Osteocyte (in vitro differentiated cells): ENCODE measurements at regions not wholly inside any gene's neighbourhood (a gene's known extent, or its start where the extent isn't known, plus 50 kb on each side); places are given as distances from the start of the nearest gene placed in this dataset.

Source experiments
- DNase-seq: peaks from one replicate; pipeline ENCODE4 v3.0.0; 2021; ENCODE audit warnings: mixed read lengths; ENCODE audit not compliant: unreplicated experiment; ENCODE audit errors: extremely low spot score
- H3K27ac Mint-ChIP-seq: one replicate; pipeline ENCODE4 v1.8.0; 2021; ENCODE audit warnings: mild to moderate bottlenecking, mixed read lengths; ENCODE audit not compliant: unreplicated experiment
- H3K27me3 Mint-ChIP-seq: one replicate; pipeline ENCODE4 v1.8.0; 2021; ENCODE audit warnings: mixed read lengths; ENCODE audit not compliant: unreplicated experiment
- H3K36me3 Mint-ChIP-seq: one replicate; pipeline ENCODE4 v1.8.0; 2021; ENCODE audit warnings: mixed read lengths; ENCODE audit not compliant: unreplicated experiment
- H3K4me1 Mint-ChIP-seq: one replicate; pipeline ENCODE4 v1.8.0; 2021; ENCODE audit warnings: mixed read lengths; ENCODE audit not compliant: unreplicated experiment
- H3K4me3 Mint-ChIP-seq: one replicate; pipeline ENCODE4 v1.8.0; 2021; ENCODE audit warnings: mild to moderate bottlenecking, moderate library complexity, mixed read lengths; ENCODE audit not compliant: unreplicated experiment
- H3K9me3 Mint-ChIP-seq: one replicate; pipeline ENCODE4 v1.8.0; 2021; ENCODE audit warnings: mixed read lengths; ENCODE audit not compliant: unreplicated experiment
- TF ChIP-seq, protein P1 (sequence below): fragments of 200-600 bp; sonication (generic); IDR thresholded peaks from 2 replicates; pipeline ENCODE4 v1.5.0; 2021; ENCODE audit warnings: antibody characterized with exemption, mild to moderate bottlenecking, moderate library complexity

DNA sequence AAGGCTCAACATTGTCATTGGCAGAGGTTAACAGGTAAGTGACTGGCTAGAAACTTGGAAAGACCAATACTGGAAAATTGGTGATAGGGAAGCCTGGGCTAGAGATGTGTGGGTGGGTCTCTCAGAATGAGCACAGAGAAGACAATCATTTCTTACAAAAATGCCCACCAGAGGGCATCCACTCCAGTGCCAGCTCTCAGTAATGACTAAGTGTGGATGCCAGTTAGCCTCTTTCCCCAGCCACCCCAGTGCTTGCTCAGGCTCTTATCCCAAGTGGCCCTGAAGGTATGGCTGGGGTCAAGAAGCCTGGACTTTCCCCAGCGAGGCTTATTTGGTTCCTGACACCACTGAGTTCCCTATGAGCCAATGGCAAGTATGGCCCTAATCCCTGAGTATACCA, 115.9 kb upstream of the ST8SIA2 start:
- no peak overlapping the region for H3K4me3 Mint-ChIP-seq
- DNase-seq, result no peak
- H3K27me3 Mint-ChIP-seq, result peaks cover 10% of the 10 kb centered on the region
- H3K9me3 Mint-ChIP-seq, result no peaks in the 10 kb centered on the region
- H3K36me3 Mint-ChIP-seq, result no peaks in the 10 kb centered on the region
- H3K27ac Mint-ChIP-seq, result no peak overlapping the region
- TF ChIP-seq, protein P1, sequence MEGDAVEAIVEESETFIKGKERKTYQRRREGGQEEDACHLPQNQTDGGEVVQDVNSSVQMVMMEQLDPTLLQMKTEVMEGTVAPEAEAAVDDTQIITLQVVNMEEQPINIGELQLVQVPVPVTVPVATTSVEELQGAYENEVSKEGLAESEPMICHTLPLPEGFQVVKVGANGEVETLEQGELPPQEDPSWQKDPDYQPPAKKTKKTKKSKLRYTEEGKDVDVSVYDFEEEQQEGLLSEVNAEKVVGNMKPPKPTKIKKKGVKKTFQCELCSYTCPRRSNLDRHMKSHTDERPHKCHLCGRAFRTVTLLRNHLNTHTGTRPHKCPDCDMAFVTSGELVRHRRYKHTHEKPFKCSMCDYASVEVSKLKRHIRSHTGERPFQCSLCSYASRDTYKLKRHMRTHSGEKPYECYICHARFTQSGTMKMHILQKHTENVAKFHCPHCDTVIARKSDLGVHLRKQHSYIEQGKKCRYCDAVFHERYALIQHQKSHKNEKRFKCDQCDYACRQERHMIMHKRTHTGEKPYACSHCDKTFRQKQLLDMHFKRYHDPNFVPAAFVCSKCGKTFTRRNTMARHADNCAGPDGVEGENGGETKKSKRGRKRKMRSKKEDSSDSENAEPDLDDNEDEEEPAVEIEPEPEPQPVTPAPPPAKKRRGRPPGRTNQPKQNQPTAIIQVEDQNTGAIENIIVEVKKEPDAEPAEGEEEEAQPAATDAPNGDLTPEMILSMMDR, result peak; percentile 64
- H3K4me1 Mint-ChIP-seq, result no peaks in the 10 kb centered on the region

- no peak for DNase-seq
- Mint-ChIP-seq H3K9me3 (no peaks in the 10 kb centered on the region), H3K27me3 (peaks cover 8% of the 10 kb centered on the region), H3K36me3 (no peaks in the 10 kb centered on the region), H3K27ac (no peak overlapping the region), H3K4me1 (no peaks in the 10 kb centered on the region), H3K4me3 (no peak overlapping the region)
- TF ChIP-seq, protein P1, result no peak
Measured at GRCh38 chr15:92283813-92284212, 109.9 kb upstream of the ST8SIA2 start.

DNA sequence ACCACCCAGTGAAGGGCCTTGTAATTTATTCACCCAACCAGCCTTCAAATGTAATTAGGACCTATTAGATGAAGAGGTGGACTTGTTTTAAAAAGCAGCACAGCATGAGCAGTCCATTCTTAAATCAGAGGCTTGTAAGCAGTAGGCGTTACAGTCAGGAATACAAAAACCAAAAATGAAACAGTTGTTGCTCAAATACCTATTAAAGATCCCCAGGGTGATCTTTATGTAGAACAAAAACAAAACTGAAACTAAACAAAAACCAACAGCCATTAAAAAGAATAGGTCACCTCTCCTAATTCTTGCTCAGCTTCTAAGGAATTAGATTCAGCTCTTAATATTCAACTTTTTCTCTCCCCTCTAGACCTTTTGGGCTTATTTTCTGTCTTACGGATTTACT, 104.9 kb upstream of the ST8SIA2 start:
- Mint-ChIP-seq H3K4me3 (no peak overlapping the region), H3K27ac (no peak overlapping the region), H3K36me3 (no peaks in the 10 kb centered on the region), H3K27me3 (peaks cover 3% of the 10 kb centered on the region), H3K9me3 (no peaks in the 10 kb centered on the region), H3K4me1 (no peaks in the 10 kb centered on the region)
- no peak for DNase-seq
- TF ChIP-seq, protein P1, result no peak

DNA sequence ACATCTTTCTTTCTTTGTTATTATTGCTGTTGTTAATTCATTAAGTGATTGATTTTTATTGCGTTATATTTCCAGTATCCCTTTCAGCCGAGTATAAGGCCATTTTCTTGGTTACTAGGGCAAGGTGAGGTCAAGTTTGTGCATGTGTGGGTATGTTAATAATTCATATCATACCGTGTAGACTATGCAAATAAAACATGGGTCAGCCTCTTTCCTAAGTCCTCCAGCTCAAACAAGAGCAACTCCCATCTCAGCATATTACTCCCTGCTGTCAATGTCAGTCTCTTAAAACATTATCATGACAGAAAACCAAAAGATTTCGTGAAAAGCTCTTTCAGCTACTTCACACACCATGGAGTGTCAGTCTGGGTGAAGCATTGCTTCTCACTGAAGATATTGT, 103.9 kb upstream of the ST8SIA2 start:
- no peak for DNase-seq
- TF ChIP-seq, protein P1, result no peak
- H3K36me3 Mint-ChIP-seq, result no peaks in the 10 kb centered on the region
- peaks cover 3% of the 10 kb centered on the region for H3K27me3 Mint-ChIP-seq
- no peaks in the 10 kb centered on the region for H3K9me3 Mint-ChIP-seq
- H3K4me1 Mint-ChIP-seq, result no peaks in the 10 kb centered on the region
- no peak overlapping the region for H3K4me3 Mint-ChIP-seq
- H3K27ac Mint-ChIP-seq, result no peak overlapping the region

DNA sequence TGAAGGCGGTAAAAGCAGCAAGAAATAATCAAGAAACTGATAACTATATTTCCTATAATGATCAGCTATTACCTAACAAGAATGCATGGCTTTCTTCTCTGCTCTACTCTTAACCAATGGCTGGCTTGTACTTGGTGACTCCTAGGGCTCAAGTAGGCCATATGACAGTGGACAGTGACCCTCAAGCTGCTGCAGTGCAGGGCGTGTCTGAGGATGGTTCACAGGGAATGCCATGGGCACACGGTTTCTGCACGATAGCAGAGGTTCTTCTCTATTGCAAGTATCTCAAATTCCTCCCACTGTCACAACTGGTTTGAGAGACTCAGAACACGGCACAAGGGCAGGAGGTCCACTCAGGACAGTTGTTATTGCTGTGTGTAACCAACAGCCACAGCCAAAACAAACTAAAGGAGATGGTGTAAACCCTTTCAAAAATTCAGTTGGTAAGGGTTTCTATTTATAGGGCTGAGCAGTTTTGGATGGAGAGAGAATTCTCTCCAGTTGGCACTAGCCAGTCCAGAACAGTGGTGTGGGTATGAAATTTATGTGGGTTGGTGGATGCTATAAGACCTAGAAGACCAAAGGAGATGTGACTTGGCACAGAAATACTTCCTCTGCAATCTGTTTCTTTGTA, 103.2 kb upstream of the ST8SIA2 start:
- Mint-ChIP-seq H3K27me3 (peaks cover 3% of the 10 kb centered on the region), H3K9me3 (no peaks in the 10 kb centered on the region), H3K4me1 (no peaks in the 10 kb centered on the region), H3K4me3 (no peak overlapping the region), H3K27ac (no peak overlapping the region), H3K36me3 (no peaks in the 10 kb centered on the region)
- TF ChIP-seq, protein P1, result no peak
- DNase-seq, result no peak
